Thyroid gland (tissue), 4 donors: ENCODE measurements at regions not wholly inside any gene's neighbourhood (a gene's known extent, or its start where the extent isn't known, plus 50 kb on each side); places are given as distances from the start of the nearest gene placed in this dataset.

Source experiments
- DNase-seq, 2 donors: peaks; one replicate each; pipeline ENCODE4 v3.0.0-alpha.2; 2019
- H3K27ac ChIP-seq, 3 donors: fragments of 200-600 bp; sonication (generic); 1 replicate in 2 of 3; 2 replicates in 1 of 3; pipeline ENCODE4 v1.5.1; 2016 to 2019; ENCODE audit warnings: mild to moderate bottlenecking in 1 of 3, moderate library complexity in 1 of 3
- H3K27me3 ChIP-seq: fragments of 200-600 bp; sonication (generic); one replicate; pipeline ENCODE4 v1.5.1; 2019
- H3K36me3 ChIP-seq, 2 donors: fragments of 200-600 bp; sonication (generic); one replicate each; pipeline ENCODE4 v1.5.1; 2016 to 2019
- H3K4me1 ChIP-seq, 2 donors: fragments of 200-600 bp; sonication (generic); one replicate each; pipeline ENCODE4 v1.5.1; 2017 to 2019
- H3K4me3 ChIP-seq, 3 donors: fragments of 200-600 bp; sonication (generic); replicated peaks in 1 of 3; 1 replicate in 2 of 3; 2 replicates in 1 of 3; pipeline ENCODE4 v1.5.1; 2016; ENCODE audit warnings: mild to moderate bottlenecking in 1 of 3
- H3K9me3 ChIP-seq: fragments of 200-600 bp; sonication (generic); one replicate; pipeline ENCODE4 v1.5.1; 2017
- CTCF ChIP-seq, 6 experiments: fragments of 200-600 bp in 3 of 6; fragments of 450-650 bp in 3 of 6; sonication (generic) in 3 of 6; IDR thresholded peaks; one replicate each; pipeline ENCODE4 v1.5.1; 2016 to 2019; ENCODE audit warnings: antibody characterized with exemption in 6 of 6, mild to moderate bottlenecking in 2 of 6, inconsistent platforms in 1 of 6, moderate library complexity in 1 of 6
- POLR2A ChIP-seq, 2 donors: fragments of 450-650 bp; IDR thresholded peaks; one replicate each; pipeline ENCODE4 v1.6.1; 2017; ENCODE audit warnings: antibody characterized with exemption in 2 of 2, mild to moderate bottlenecking in 2 of 2, moderate library complexity in 1 of 2
- WGBS, 2 donors: methylation state at CpG; one replicate each; pipeline ENCODE4 v1.1.5; 2017; 5-methylcytosine and 5-hydroxymethylcytosine counted together
- intact Hi-C: fragments of 100-400 bp; cut with DNase I; formaldehyde crosslinking; loops from one replicate; pipeline ENCODE4 v1.15.1; 2023

GRCh38 chr7:34207810-34208209 is 302.5 kb downstream of the BMPER start:
- intact Hi-C loops: no loop called here
- no peaks in the 10 kb centered on the region for H3K27me3 ChIP-seq
- TF ChIP-seq CTCF (IDR thresholded peaks at IDR 0.05) (no peak), POLR2A (IDR thresholded peaks at IDR 0.05) (no peak)
- H3K9me3 ChIP-seq: no peaks in the 10 kb centered on the region
- 82% methylated on average over 5 of the region's 5 CpGs for WGBS, 2 donors
- no peak for DNase-seq
- H3K4me1 ChIP-seq: no peaks in the 10 kb centered on the region
- H3K4me3 ChIP-seq: no peak overlapping the region
- H3K27ac ChIP-seq: no peak overlapping the region
- H3K36me3 ChIP-seq: no peaks in the 10 kb centered on the region

GRCh38 chr7:34208878-34209621 is 303.7 kb downstream of the BMPER start:
- no peak overlapping the region for H3K27ac ChIP-seq
- H3K4me1 ChIP-seq: no peaks in the 10 kb centered on the region
- WGBS, 2 donors: 84 to 85% methylated on average over 5 of the region's 5 CpGs
- intact Hi-C loops: no loop called here
- DNase-seq: no peak
- no peak for TF ChIP-seq POLR2A (IDR thresholded peaks at IDR 0.05)
- H3K36me3 ChIP-seq: no peaks in the 10 kb centered on the region
- no peaks in the 10 kb centered on the region for H3K9me3 ChIP-seq
- no peak overlapping the region for H3K4me3 ChIP-seq
- no peaks in the 10 kb centered on the region for H3K27me3 ChIP-seq

GRCh38 chr7:34211018-34211417 is 305.7 kb downstream of the BMPER start:
- H3K27me3 ChIP-seq: no peaks in the 10 kb centered on the region
- no peak for TF ChIP-seq POLR2A (IDR thresholded peaks at IDR 0.05)
- TF ChIP-seq CTCF (IDR thresholded peaks at IDR 0.05): no peak
- H3K27ac ChIP-seq: no peak overlapping the region
- no peaks in the 10 kb centered on the region for H3K9me3 ChIP-seq
- H3K4me3 ChIP-seq: no peak overlapping the region
- no peaks in the 10 kb centered on the region for H3K36me3 ChIP-seq
- intact Hi-C loops: no loop called here
- H3K4me1 ChIP-seq: no peaks in the 10 kb centered on the region
- DNase-seq: no peak

- no peak overlapping the region for H3K4me3 ChIP-seq
- no peaks in the 10 kb centered on the region for H3K4me1 ChIP-seq
- H3K9me3 ChIP-seq: no peaks in the 10 kb centered on the region
- no peak for DNase-seq
- WGBS, 2 donors: 84 to 100% methylated on average over 1 of the region's 1 CpG
- H3K27me3 ChIP-seq: no peaks in the 10 kb centered on the region
- no peak for TF ChIP-seq CTCF (IDR thresholded peaks at IDR 0.05)
- TF ChIP-seq POLR2A (IDR thresholded peaks at IDR 0.05): no peak
- H3K36me3 ChIP-seq: no peaks in the 10 kb centered on the region
- H3K27ac ChIP-seq: no peak overlapping the region
- intact Hi-C loops: no loop called here
These were observed 312.6 kb downstream of the BMPER start for GRCh38 chr7:34217972-34218371.

GRCh38 chr7:34219153-34219718 is 313.9 kb downstream of the BMPER start:
- H3K27me3 ChIP-seq: no peaks in the 10 kb centered on the region
- H3K27ac ChIP-seq: no peak overlapping the region
- DNase-seq: no peak
- H3K36me3 ChIP-seq: no peaks in the 10 kb centered on the region
- WGBS, 2 donors: 69 to 80% methylated on average over 3 of the region's 3 CpGs
- H3K4me3 ChIP-seq: no peak overlapping the region
- no peak for TF ChIP-seq CTCF (IDR thresholded peaks at IDR 0.05)
- no peak for TF ChIP-seq POLR2A (IDR thresholded peaks at IDR 0.05)
- intact Hi-C loops: no loop called here
- H3K9me3 ChIP-seq: no peaks in the 10 kb centered on the region
- H3K4me1 ChIP-seq: no peaks in the 10 kb centered on the region
